ENCODE measurements at regions not wholly inside any gene's neighbourhood (a gene's known extent, or its start where the extent isn't known, plus 50 kb on each side); places are given as distances from the start of the nearest gene placed in this dataset.

DNA sequence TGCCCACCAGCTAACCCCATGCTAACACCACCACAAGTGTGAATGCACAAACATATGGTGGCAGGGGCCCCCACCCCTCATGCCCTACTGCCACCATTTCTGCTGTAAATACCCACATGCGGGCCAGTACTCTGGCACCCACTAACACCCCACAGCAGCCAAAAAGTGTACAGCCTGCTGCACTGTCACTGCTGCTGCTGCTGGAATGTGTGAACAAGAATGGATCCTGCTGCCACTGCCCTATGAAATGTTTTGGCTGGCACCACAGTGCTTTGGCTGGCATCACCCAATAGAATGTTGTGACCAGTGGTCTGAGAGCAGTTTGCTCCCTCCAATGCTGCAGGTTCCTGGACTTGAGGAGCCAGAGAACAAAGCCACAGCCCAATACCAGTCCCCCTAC is 606.6 kb upstream of the SORCS1 start:
- no peak overlapping the region for H3K9ac ChIP-seq (ENCODE audit: insufficient read length)
- TF ChIP-seq FOXP2 (optimal IDR thresholded peaks at IDR 0.05; ENCODE audit: control extremely low read depth, extremely low read length, insufficient read depth) (no peak), EZH2 (IDR thresholded peaks at IDR 0.05) (no peak), POLR2AphosphoS5 (IDR thresholded peaks at IDR 0.05; ENCODE audit: borderline replicate concordance, low read depth, low read length) (no peak)
- no peaks in the 10 kb centered on the region for H3K36me3 ChIP-seq (ENCODE audit: insufficient read depth, low read length)
- DNase-seq (ENCODE audit: low read depth, low spot score) = no peak
- H3K27ac ChIP-seq = no peak overlapping the region
- no peaks in the 10 kb centered on the region for H3K9me3 ChIP-seq (ENCODE audit: low read depth, low read length)
- H3K4me3 ChIP-seq = no peak overlapping the region

- Histone ChIP-seq H3K4me3 (no peak overlapping the region), H3K9ac (ENCODE audit: insufficient read length) (no peak overlapping the region), H3K36me3 (ENCODE audit: insufficient read depth, low read length) (no peaks in the 10 kb centered on the region), H3K9me3 (ENCODE audit: low read depth, low read length) (no peaks in the 10 kb centered on the region), H3K27ac (no peak overlapping the region)
- no peak for TF ChIP-seq POLR2AphosphoS5 (IDR thresholded peaks at IDR 0.05; ENCODE audit: borderline replicate concordance, low read depth, low read length)
- no peak for TF ChIP-seq EZH2 (IDR thresholded peaks at IDR 0.05)
- DNase-seq (ENCODE audit: low read depth, low spot score) = no peak
Observed at GRCh38 chr10:107767185-107767584, 602.7 kb upstream of the SORCS1 start.

DNA sequence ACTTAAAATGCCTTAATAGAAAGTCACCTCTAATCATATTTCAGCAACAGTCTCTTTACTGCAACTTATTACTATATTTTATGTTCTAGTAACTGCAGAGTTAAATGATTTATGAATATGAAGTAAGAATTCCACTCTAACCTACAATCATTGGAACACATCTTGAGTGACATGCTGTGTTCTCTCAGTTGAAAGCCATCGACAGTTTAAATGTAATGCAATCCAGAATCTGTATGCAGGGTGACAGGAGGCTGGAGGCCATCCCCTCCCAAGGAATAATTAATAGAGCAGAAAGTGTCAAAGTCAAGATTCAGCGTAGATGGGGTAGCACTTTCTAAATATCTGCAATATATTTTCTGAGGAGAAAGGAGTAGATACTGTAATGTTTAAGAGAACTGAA is 590.3 kb upstream of the SORCS1 start:
- H3K27ac ChIP-seq = no peak overlapping the region
- no peak overlapping the region for H3K4me3 ChIP-seq
- no peak for TF ChIP-seq POLR2AphosphoS5 (IDR thresholded peaks at IDR 0.05; ENCODE audit: borderline replicate concordance, low read depth, low read length)
- no peak for TF ChIP-seq FOXP2 (optimal IDR thresholded peaks at IDR 0.05; ENCODE audit: control extremely low read depth, extremely low read length, insufficient read depth)
- no peak for TF ChIP-seq EZH2 (IDR thresholded peaks at IDR 0.05)
- no peak for DNase-seq (ENCODE audit: low read depth, low spot score)
- H3K9me3 ChIP-seq (ENCODE audit: low read depth, low read length) = no peaks in the 10 kb centered on the region
- H3K9ac ChIP-seq (ENCODE audit: insufficient read length) = no peak overlapping the region
- no peaks in the 10 kb centered on the region for H3K36me3 ChIP-seq (ENCODE audit: insufficient read depth, low read length)

GRCh38 chr10:107749235-107749634 is 584.7 kb upstream of the SORCS1 start:
- TF ChIP-seq EZH2 (IDR thresholded peaks at IDR 0.05) = no peak
- no peak for TF ChIP-seq POLR2AphosphoS5 (IDR thresholded peaks at IDR 0.05; ENCODE audit: borderline replicate concordance, low read depth, low read length)
- TF ChIP-seq FOXP2 (optimal IDR thresholded peaks at IDR 0.05; ENCODE audit: control extremely low read depth, extremely low read length, insufficient read depth) = no peak
- H3K9ac ChIP-seq (ENCODE audit: insufficient read length) = no peak overlapping the region
- no peak for DNase-seq (ENCODE audit: low read depth, low spot score)
- no peak overlapping the region for H3K4me3 ChIP-seq
- no peak overlapping the region for H3K27ac ChIP-seq
- no peaks in the 10 kb centered on the region for H3K9me3 ChIP-seq (ENCODE audit: low read depth, low read length)
- H3K36me3 ChIP-seq (ENCODE audit: insufficient read depth, low read length) = no peaks in the 10 kb centered on the region

DNA sequence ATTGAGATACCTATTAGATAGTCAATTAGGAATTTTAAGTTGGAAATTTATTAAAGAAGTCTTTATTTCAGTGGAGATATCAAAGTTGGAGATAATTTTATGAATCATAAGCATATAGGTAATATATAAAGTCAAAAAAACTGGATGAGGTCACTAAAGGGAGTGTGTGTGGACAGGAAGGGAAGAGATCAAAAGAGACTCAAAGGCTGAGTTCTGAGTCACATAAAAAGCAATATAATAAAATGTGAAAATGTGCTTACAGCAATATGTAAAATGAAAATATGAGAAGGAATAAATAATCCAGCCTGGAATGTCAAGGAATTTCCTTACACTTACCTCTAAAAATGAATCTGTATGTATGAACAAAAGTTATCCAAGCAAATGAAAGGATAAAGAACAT is 583.3 kb upstream of the SORCS1 start:
- no peak for DNase-seq (ENCODE audit: low read depth, low spot score)
- H3K9ac ChIP-seq (ENCODE audit: insufficient read length) = no peak overlapping the region
- H3K27ac ChIP-seq = no peak overlapping the region
- TF ChIP-seq POLR2AphosphoS5 (IDR thresholded peaks at IDR 0.05; ENCODE audit: borderline replicate concordance, low read depth, low read length) (no peak), FOXP2 (optimal IDR thresholded peaks at IDR 0.05; ENCODE audit: control extremely low read depth, extremely low read length, insufficient read depth) (no peak), EZH2 (IDR thresholded peaks at IDR 0.05) (no peak)
- no peak overlapping the region for H3K4me3 ChIP-seq
- no peaks in the 10 kb centered on the region for H3K9me3 ChIP-seq (ENCODE audit: low read depth, low read length)
- H3K36me3 ChIP-seq (ENCODE audit: insufficient read depth, low read length) = no peaks in the 10 kb centered on the region

DNA sequence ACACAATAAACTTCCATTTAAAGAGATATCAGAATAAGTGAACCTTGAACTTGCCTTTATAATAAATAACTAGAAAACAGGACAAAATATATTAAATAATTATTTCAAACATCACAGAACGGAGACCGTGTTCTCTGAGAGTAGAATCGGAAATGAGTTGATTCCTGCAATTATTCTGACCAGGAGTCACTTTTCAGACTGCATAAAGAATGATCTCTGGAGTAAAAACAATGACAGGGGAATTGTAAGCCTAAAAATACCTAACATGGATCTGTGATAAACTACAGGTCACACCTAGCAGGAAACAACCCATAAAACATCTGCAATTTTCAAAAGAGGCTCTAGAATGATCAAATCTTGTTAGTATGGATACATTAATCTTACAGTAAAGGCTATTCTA is 577.5 kb upstream of the SORCS1 start:
- no peak overlapping the region for H3K9ac ChIP-seq (ENCODE audit: insufficient read length)
- no peak for DNase-seq (ENCODE audit: low read depth, low spot score)
- no peaks in the 10 kb centered on the region for H3K9me3 ChIP-seq (ENCODE audit: low read depth, low read length)
- H3K36me3 ChIP-seq (ENCODE audit: insufficient read depth, low read length) = no peaks in the 10 kb centered on the region
- no peak overlapping the region for H3K4me3 ChIP-seq
- H3K27ac ChIP-seq = no peak overlapping the region
- TF ChIP-seq FOXP2 (optimal IDR thresholded peaks at IDR 0.05; ENCODE audit: control extremely low read depth, extremely low read length, insufficient read depth) (no peak), EZH2 (IDR thresholded peaks at IDR 0.05) (no peak), POLR2AphosphoS5 (IDR thresholded peaks at IDR 0.05; ENCODE audit: borderline replicate concordance, low read depth, low read length) (no peak)

DNA sequence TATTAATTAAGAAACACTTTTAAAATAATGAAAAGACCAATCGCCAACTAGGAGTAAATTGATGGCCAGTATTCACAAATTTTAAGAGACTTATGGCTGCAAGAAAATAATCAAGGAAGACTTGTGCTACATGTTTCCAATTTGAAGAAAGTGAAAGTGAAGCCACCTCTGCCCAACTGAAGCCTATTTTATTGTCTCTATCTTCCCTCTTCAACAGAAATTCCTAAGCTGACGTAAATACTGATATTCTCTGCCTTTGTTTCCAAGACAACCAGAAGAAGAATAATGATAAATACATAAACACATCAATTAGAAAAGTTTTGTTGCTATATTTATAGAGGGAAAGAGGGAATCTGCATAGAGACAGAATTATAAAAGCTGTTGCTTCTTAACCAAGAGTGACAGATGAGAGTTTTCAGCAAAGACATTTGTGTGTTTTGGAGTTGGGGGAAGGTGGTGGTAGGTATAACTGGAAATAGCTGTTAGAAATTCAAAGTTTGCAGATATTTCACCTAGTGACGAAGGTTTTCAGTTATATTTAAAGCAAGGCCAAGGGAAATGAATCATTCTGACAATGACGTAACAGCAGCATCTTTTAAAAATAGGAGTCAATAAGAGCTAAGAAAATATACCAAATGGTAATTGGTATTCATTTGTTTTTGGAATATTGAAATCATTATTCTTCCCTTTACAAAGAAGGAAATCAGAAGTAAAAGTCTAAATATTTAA is 576.6 kb upstream of the SORCS1 start:
- no peaks in the 10 kb centered on the region for H3K9me3 ChIP-seq (ENCODE audit: low read depth, low read length)
- H3K4me3 ChIP-seq = no peak overlapping the region
- H3K9ac ChIP-seq (ENCODE audit: insufficient read length) = no peak overlapping the region
- DNase-seq (ENCODE audit: low read depth, low spot score) = no peak
- no peaks in the 10 kb centered on the region for H3K36me3 ChIP-seq (ENCODE audit: insufficient read depth, low read length)
- TF ChIP-seq FOXP2 (optimal IDR thresholded peaks at IDR 0.05; ENCODE audit: control extremely low read depth, extremely low read length, insufficient read depth) (no peak), EZH2 (IDR thresholded peaks at IDR 0.05) (no peak), POLR2AphosphoS5 (IDR thresholded peaks at IDR 0.05; ENCODE audit: borderline replicate concordance, low read depth, low read length) (no peak)
- H3K27ac ChIP-seq = no peak overlapping the region

GRCh38 chr10:107739951-107740350 is 575.4 kb upstream of the SORCS1 start:
- no peak for DNase-seq (ENCODE audit: low read depth, low spot score)
- Histone ChIP-seq H3K9me3 (ENCODE audit: low read depth, low read length) (no peaks in the 10 kb centered on the region), H3K4me3 (no peak overlapping the region), H3K36me3 (ENCODE audit: insufficient read depth, low read length) (no peaks in the 10 kb centered on the region), H3K9ac (ENCODE audit: insufficient read length) (no peak overlapping the region), H3K27ac (no peak overlapping the region)
- TF ChIP-seq POLR2AphosphoS5 (IDR thresholded peaks at IDR 0.05; ENCODE audit: borderline replicate concordance, low read depth, low read length) (no peak), EZH2 (IDR thresholded peaks at IDR 0.05) (no peak), FOXP2 (optimal IDR thresholded peaks at IDR 0.05; ENCODE audit: control extremely low read depth, extremely low read length, insufficient read depth) (no peak)

Measured in SK-N-MC (cell line).